B cell (primary cell): ENCODE measurements at regions not wholly inside any gene's neighbourhood (a gene's known extent, or its start where the extent isn't known, plus 50 kb on each side); places are given as distances from the start of the nearest gene placed in this dataset.

Source experiments
- CTCF ChIP-seq: fragments of 200-600 bp; IDR thresholded peaks from one replicate; pipeline ENCODE4 v1.8.0; 2022; ENCODE audit warnings: antibody characterized with exemption, mild to moderate bottlenecking
- EZH2 ChIP-seq: IDR thresholded peaks from 2 replicates; pipeline ENCODE4 v1.6.1; 2012; ENCODE audit warnings: borderline replicate concordance, low read depth, mild to moderate bottlenecking, moderate library complexity, low read length; ENCODE audit not compliant: insufficient read depth, poor library complexity, severe bottlenecking

- TF ChIP-seq CTCF (no peak), EZH2 (no peak)
Measured at GRCh38 chr15:70412794-70413193, 315.1 kb upstream of the TLE3 start.
